Suprapubic skin (tissue), 4 donors: ENCODE measurements at regions not wholly inside any gene's neighbourhood (a gene's known extent, or its start where the extent isn't known, plus 50 kb on each side); places are given as distances from the start of the nearest gene placed in this dataset.

ENCODE experiments used
- DNase-seq, 2 donors: peaks; one replicate each; pipeline ENCODE4 v3.0.0-alpha.2; 2019; ENCODE audit warnings: low spot score in 2 of 2
- H3K27ac ChIP-seq: fragments of 200-600 bp; sonication (generic); one replicate; pipeline ENCODE4 v1.5.1; 2019
- H3K27me3 ChIP-seq: fragments of 200-600 bp; sonication (generic); one replicate; pipeline ENCODE4 v1.5.1; 2019
- H3K36me3 ChIP-seq: fragments of 200-600 bp; sonication (generic); one replicate; pipeline ENCODE4 v1.5.1; 2019
- H3K4me1 ChIP-seq: fragments of 200-600 bp; sonication (generic); one replicate; pipeline ENCODE4 v1.5.1; 2019
- H3K4me3 ChIP-seq: fragments of 200-600 bp; sonication (generic); one replicate; pipeline ENCODE4 v1.5.1; 2019; ENCODE audit warnings: mild to moderate bottlenecking
- H3K9me3 ChIP-seq: fragments of 200-600 bp; sonication (generic); one replicate; pipeline ENCODE4 v1.5.1; 2019
- EP300 ChIP-seq: sonication (generic); formaldehyde crosslinking; IDR thresholded peaks from one replicate; pipeline ENCODE4 v1.6.1; 2017; ENCODE audit warnings: antibody characterized with exemption
- POLR2A ChIP-seq, 2 donors: fragments of 450-650 bp; IDR thresholded peaks; one replicate each; pipeline ENCODE4 v1.6.1; 2017; ENCODE audit warnings: antibody characterized with exemption in 2 of 2, mild to moderate bottlenecking in 2 of 2, moderate library complexity in 2 of 2
- POLR2AphosphoS5 ChIP-seq, 3 donors: sonication (generic); formaldehyde crosslinking; IDR thresholded peaks; one replicate each; pipeline ENCODE4 v1.6.1; 2017; ENCODE audit warnings: antibody characterized with exemption in 3 of 3
- WGBS: methylation state at CpG from one replicate; pipeline ENCODE4 v1.1.5; 2018; 5-methylcytosine and 5-hydroxymethylcytosine counted together
- TF ChIP-seq, protein P1 (sequence below), 2 donors: fragments of 200-600 bp in 1 of 2; fragments of 450-650 bp in 1 of 2; sonication (generic) in 1 of 2; IDR thresholded peaks; one replicate each; pipeline ENCODE4 v1.5.1; 2016 to 2019; ENCODE audit warnings: antibody characterized with exemption in 2 of 2, mild to moderate bottlenecking in 1 of 2, moderate library complexity in 1 of 2

DNA sequence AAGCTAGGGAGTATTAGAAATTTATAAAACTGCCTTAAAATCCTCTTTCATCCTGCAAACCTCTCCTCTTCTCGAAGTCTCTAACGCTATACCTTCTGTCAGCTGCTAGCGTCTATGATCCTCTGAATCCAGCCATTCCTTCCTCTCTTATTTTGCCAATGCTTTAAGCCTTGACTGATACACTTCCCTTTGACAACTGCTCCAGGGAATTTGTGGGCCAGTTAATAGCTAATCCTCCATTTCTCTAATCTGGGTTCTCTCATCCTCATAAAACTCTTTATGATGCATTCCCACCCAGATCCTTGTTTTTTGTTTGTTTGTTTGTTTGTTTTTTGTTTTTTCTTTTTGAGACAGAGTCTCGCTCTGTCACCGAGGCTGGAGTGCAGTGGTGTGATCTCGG lies 293.6 kb upstream of the PUDP start:
- H3K36me3 ChIP-seq = no peaks in the 10 kb centered on the region
- TF ChIP-seq POLR2A (IDR thresholded peaks at IDR 0.05) (no peak), EP300 (no peak), POLR2AphosphoS5 (IDR thresholded peaks at IDR 0.05) (no peak)
- TF ChIP-seq, protein P1, sequence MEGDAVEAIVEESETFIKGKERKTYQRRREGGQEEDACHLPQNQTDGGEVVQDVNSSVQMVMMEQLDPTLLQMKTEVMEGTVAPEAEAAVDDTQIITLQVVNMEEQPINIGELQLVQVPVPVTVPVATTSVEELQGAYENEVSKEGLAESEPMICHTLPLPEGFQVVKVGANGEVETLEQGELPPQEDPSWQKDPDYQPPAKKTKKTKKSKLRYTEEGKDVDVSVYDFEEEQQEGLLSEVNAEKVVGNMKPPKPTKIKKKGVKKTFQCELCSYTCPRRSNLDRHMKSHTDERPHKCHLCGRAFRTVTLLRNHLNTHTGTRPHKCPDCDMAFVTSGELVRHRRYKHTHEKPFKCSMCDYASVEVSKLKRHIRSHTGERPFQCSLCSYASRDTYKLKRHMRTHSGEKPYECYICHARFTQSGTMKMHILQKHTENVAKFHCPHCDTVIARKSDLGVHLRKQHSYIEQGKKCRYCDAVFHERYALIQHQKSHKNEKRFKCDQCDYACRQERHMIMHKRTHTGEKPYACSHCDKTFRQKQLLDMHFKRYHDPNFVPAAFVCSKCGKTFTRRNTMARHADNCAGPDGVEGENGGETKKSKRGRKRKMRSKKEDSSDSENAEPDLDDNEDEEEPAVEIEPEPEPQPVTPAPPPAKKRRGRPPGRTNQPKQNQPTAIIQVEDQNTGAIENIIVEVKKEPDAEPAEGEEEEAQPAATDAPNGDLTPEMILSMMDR (IDR thresholded peaks at IDR 0.05) = no peak
- no peaks in the 10 kb centered on the region for H3K4me1 ChIP-seq
- DNase-seq = no peak
- WGBS = 87% methylated on average over 6 of the region's 6 CpGs
- H3K27ac ChIP-seq = no peak overlapping the region
- no peak overlapping the region for H3K4me3 ChIP-seq
- no peaks in the 10 kb centered on the region for H3K27me3 ChIP-seq
- H3K9me3 ChIP-seq = no peaks in the 10 kb centered on the region

DNA sequence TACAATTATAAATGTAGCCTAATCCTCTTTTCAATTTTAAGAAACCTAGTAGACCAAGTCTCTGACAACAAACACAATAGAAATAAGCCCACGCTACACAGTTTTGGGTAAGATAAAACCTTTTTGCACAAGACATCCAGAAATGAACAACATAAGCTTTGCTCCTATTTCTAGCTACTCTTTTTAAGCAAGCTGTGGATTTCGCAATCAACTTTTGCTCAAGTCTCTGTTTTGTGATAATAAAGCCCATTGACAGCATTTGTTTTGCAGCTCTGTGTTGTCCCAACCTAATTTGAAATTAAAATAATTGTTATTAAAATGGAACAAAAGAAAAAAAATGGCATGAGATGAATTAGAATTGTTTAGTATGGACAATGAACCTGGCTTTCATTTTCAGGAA lies 287.9 kb upstream of the PUDP start:
- Histone ChIP-seq H3K4me1 (no peaks in the 10 kb centered on the region), H3K4me3 (no peak overlapping the region), H3K27ac (no peak overlapping the region), H3K27me3 (no peaks in the 10 kb centered on the region), H3K36me3 (no peaks in the 10 kb centered on the region), H3K9me3 (no peaks in the 10 kb centered on the region)
- no peak for DNase-seq
- 83% methylated on average over 2 of the region's 2 CpGs for WGBS
- no peak for TF ChIP-seq POLR2AphosphoS5 (IDR thresholded peaks at IDR 0.05)
- TF ChIP-seq, protein P1 (IDR thresholded peaks at IDR 0.05) = no peak
- no peak for TF ChIP-seq POLR2A (IDR thresholded peaks at IDR 0.05)

DNA sequence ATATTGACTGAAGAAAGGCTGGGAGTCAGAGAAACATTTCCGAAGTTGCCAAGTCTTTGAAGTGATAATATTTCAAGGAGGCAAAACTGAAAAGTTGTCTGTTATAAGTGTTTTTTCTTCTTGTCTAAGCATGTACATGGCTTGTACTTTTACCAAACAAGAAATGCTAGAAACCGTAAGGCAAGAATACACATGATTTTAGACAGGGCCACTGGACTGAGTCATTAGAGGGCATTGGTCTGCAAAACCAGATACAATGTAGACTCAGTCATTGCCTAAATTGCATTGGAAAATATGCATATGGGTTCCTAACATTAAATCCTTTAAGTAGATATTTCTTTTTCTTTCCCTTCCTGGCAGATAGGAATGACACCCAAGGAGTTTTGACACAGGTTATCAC lies 284.9 kb upstream of the PUDP start:
- TF ChIP-seq, protein P1 (IDR thresholded peaks at IDR 0.05) = no peak
- TF ChIP-seq POLR2A (IDR thresholded peaks at IDR 0.05) = no peak
- TF ChIP-seq EP300 = no peak
- TF ChIP-seq POLR2AphosphoS5 (IDR thresholded peaks at IDR 0.05) = no peak
- 43% methylated on average over 2 of the region's 2 CpGs for WGBS
- no peak for DNase-seq

DNA sequence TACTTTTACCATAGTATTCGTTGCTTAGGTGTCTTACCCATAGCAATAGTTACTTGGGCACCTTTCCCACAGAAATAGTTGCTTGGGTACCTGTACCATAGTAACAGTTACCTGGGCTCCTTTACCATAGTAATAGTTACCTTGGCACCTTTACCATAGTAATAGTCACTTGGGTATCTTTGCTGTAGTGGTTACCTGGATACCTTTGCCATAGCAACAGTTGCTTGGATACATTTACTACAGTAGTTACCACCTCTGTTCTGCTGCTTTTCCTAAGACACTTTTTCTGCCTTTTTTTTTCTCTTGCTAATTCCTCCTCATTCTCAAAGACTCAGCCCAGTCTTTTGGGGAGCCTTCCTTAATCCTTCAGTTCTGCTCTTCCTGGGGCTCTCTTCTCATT lies 272.8 kb upstream of the PUDP start:
- no peak for DNase-seq
- no peaks in the 10 kb centered on the region for H3K36me3 ChIP-seq

More for the DNA sequence above, 284.9 kb upstream of the PUDP start:
- Histone ChIP-seq H3K4me1 (no peaks in the 10 kb centered on the region), H3K9me3 (no peaks in the 10 kb centered on the region), H3K36me3 (no peaks in the 10 kb centered on the region), H3K27ac (no peak overlapping the region), H3K27me3 (no peaks in the 10 kb centered on the region), H3K4me3 (no peak overlapping the region)

DNA sequence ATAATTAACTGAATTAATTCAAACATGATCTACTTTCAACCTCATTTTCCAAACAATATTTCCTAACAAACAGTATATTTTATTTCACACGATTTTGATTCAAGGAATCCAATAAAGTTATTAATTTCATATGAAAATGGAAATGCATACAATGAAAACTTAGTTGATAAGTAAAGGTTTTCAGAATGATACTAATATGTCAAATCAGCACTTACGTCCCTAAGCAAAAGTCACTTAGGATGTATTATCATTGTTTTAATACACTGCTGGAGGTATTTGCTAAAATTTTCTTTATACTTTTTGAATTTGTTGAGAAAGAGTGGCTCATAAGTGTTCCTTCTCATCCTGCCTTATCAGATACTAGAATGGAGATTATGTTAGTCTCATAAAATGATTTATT lies 266.8 kb upstream of the PUDP start:
- Histone ChIP-seq H3K9me3 (no peaks in the 10 kb centered on the region), H3K27me3 (no peaks in the 10 kb centered on the region), H3K4me3 (no peak overlapping the region), H3K36me3 (no peaks in the 10 kb centered on the region), H3K4me1 (no peaks in the 10 kb centered on the region), H3K27ac (no peak overlapping the region)
- no peak for DNase-seq
- 80% methylated on average over 2 of the region's 2 CpGs for WGBS
- TF ChIP-seq, protein P1 (IDR thresholded peaks at IDR 0.05) = no peak
- TF ChIP-seq POLR2A (IDR thresholded peaks at IDR 0.05) (no peak), POLR2AphosphoS5 (IDR thresholded peaks at IDR 0.05) (no peak), EP300 (no peak)

More for the DNA sequence above, 272.8 kb upstream of the PUDP start:
- Histone ChIP-seq H3K9me3 (no peaks in the 10 kb centered on the region), H3K4me3 (no peak overlapping the region), H3K4me1 (no peaks in the 10 kb centered on the region), H3K27ac (no peak overlapping the region), H3K27me3 (no peaks in the 10 kb centered on the region)
- TF ChIP-seq EP300 (no peak), POLR2A (IDR thresholded peaks at IDR 0.05) (no peak), POLR2AphosphoS5 (IDR thresholded peaks at IDR 0.05) (no peak)
- TF ChIP-seq, protein P1 (IDR thresholded peaks at IDR 0.05) = no peak
- 93% methylated on average over 1 of the region's 1 CpG for WGBS
